ENCODE measurements at regions not wholly inside any gene's neighbourhood (a gene's known extent, or its start where the extent isn't known, plus 50 kb on each side); places are given as distances from the start of the nearest gene placed in this dataset.

DNA sequence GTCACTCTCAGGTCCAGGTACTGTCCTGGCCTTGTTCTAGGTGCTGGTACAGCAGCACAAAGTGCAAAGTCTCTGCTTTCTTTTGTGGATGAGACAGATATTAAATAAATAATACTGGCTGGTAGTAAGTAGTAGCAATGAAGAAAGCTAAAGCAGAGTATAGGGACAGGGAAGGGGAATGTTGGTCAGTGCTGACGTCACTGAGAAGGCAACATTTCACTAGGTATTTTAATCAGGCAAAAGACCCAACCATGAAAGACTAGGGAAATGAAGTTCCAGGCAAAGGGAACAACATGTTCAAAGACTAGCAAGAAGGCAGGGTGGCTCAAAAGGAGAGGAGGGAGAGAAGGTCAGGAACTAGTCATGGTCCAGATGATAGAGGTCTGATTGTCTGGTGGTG, 388.2 kb downstream of the YTHDC2 start:
- TF ChIP-seq, protein P1, sequence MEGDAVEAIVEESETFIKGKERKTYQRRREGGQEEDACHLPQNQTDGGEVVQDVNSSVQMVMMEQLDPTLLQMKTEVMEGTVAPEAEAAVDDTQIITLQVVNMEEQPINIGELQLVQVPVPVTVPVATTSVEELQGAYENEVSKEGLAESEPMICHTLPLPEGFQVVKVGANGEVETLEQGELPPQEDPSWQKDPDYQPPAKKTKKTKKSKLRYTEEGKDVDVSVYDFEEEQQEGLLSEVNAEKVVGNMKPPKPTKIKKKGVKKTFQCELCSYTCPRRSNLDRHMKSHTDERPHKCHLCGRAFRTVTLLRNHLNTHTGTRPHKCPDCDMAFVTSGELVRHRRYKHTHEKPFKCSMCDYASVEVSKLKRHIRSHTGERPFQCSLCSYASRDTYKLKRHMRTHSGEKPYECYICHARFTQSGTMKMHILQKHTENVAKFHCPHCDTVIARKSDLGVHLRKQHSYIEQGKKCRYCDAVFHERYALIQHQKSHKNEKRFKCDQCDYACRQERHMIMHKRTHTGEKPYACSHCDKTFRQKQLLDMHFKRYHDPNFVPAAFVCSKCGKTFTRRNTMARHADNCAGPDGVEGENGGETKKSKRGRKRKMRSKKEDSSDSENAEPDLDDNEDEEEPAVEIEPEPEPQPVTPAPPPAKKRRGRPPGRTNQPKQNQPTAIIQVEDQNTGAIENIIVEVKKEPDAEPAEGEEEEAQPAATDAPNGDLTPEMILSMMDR (IDR thresholded peaks at IDR 0.05), result no peak
- no peak for TF ChIP-seq POLR2A (IDR thresholded peaks at IDR 0.05)
